ENCODE measurements at regions not wholly inside any gene's neighbourhood (a gene's known extent, or its start where the extent isn't known, plus 50 kb on each side); places are given as distances from the start of the nearest gene placed in this dataset.

DNA sequence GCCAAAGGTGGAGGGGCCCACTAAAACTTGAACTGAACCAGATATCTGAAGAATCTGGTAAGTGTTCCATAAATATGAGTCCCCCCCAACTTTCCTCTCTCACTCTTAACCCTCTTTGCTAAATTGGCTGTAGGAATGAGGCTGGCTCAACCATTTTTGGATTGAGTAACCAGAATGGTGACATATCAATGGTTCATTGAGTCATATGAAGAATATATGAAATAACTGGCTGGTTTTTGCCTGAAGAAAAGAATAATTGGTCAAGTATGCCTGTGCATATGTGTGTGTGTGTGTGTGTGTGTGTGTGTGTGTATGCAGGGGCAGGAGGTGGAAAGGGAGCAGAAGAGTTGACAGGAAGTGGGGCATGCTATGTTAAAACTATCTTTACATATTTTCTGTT lies 472.9 kb upstream of the THBS1 start:
- TF ChIP-seq, protein P1, sequence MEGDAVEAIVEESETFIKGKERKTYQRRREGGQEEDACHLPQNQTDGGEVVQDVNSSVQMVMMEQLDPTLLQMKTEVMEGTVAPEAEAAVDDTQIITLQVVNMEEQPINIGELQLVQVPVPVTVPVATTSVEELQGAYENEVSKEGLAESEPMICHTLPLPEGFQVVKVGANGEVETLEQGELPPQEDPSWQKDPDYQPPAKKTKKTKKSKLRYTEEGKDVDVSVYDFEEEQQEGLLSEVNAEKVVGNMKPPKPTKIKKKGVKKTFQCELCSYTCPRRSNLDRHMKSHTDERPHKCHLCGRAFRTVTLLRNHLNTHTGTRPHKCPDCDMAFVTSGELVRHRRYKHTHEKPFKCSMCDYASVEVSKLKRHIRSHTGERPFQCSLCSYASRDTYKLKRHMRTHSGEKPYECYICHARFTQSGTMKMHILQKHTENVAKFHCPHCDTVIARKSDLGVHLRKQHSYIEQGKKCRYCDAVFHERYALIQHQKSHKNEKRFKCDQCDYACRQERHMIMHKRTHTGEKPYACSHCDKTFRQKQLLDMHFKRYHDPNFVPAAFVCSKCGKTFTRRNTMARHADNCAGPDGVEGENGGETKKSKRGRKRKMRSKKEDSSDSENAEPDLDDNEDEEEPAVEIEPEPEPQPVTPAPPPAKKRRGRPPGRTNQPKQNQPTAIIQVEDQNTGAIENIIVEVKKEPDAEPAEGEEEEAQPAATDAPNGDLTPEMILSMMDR (IDR thresholded peaks at IDR 0.05), result no peak
- no peak for TF ChIP-seq POLR2A (IDR thresholded peaks at IDR 0.05)

Measured in esophagus squamous epithelium (tissue), 4 donors.